HepG2 (cell line): ENCODE measurements at regions not wholly inside any gene's neighbourhood (a gene's known extent, or its start where the extent isn't known, plus 50 kb on each side); places are given as distances from the start of the nearest gene placed in this dataset.

Experiments
- ATAC-seq: fragments of 200-7000 bp; cut with Tn5 transposase; 3 replicates; pipeline ENCODE4 v1.9.1; 2020; ENCODE audit warnings: mild to moderate bottlenecking, moderate library complexity
- BruUV-seq: library from RNA; stranded (reverse); fragments of 400-500 nt; replicated peaks from 2 replicates; lab custom pipeline; 2021; lab: Mats Ljungman, UMichigan
- CTCF ChIA-PET: fragments of 300-600 bp; formaldehyde crosslinking; extraction: SDS; loops from one replicate; lab custom pipeline; 2021; ENCODE audit warnings: low total read pairs, inconsistent platforms, low intra/inter-chr PET ratio; lab: Yijun Ruan, JAX
- POLR2A ChIA-PET: fragments of 350-600 bp; sonication (Branson Sonifier 250); formaldehyde crosslinking; loops from one replicate; lab custom pipeline; 2020; ENCODE audit warnings: antibody characterized with exemption, inconsistent platforms; lab: Yijun Ruan, JAX
- DNase-seq: peaks from one replicate; pipeline ENCODE4 v3.0.0-alpha.2; 2015; ENCODE audit warnings: low spot score
- FAIRE-seq: peaks from 3 replicates; lab custom pipeline; 2011; peaks lifted over from hg19 to GRCh38; lab: Jason Lieb, UNC
- H2AFZ ChIP-seq: one replicate; pipeline ENCODE4 v1.6.1; 2011; ENCODE audit warnings: low read length, inconsistent platforms
- H3K27ac ChIP-seq: fragments of 300-600 bp; 3 replicates; pipeline ENCODE4 v1.8.0; 2011; ENCODE audit warnings: mixed run types, mild to moderate bottlenecking, mixed read lengths, low read length, inconsistent platforms; ENCODE audit not compliant: insufficient read depth; ENCODE audit errors: extremely low read length
- H3K27me3 ChIP-seq, 2 experiments: fragments of 200-600 bp in 1 of 2; 2 replicates in 1 of 2; 3 replicates in 1 of 2; pipeline versions ENCODE4 v1.6.0 to v1.8.0; 2011; ENCODE audit warnings: low read length in 2 of 2, mild to moderate bottlenecking in 2 of 2, moderate library complexity in 2 of 2, inconsistent platforms in 1 of 2; ENCODE audit not compliant: insufficient read depth in 2 of 2, control insufficient read depth in 1 of 2
- H3K36me3 ChIP-seq, 2 experiments: fragments of 200-600 bp in 1 of 2; replicated peaks in 1 of 2; 2 replicates in 1 of 2; 3 replicates in 1 of 2; pipeline versions ENCODE4 v1.5.1 to v1.8.0; 2011; ENCODE audit warnings: low read length in 2 of 2, inconsistent platforms in 1 of 2; ENCODE audit not compliant: insufficient read depth in 2 of 2, control insufficient read depth in 1 of 2
- H3K4me1 ChIP-seq: 2 replicates; pipeline ENCODE4 v1.5.1; 2012; ENCODE audit warnings: low read length, inconsistent platforms; ENCODE audit not compliant: insufficient read depth
- H3K4me2 ChIP-seq: 2 replicates; pipeline ENCODE4 v1.6.0; 2011; ENCODE audit warnings: low read depth, low read length, inconsistent platforms
- H3K4me3 ChIP-seq, 3 experiments: fragments of 200-600 bp in 1 of 3; sonication (generic), shearing (Covaris generic) in 1 of 3; replicated peaks in 1 of 3; 2 replicates each; pipeline ENCODE4 v1.5.1; 2011 to 2016; ENCODE audit warnings: low read length in 3 of 3, inconsistent platforms in 2 of 3, low read depth in 2 of 3, mild to moderate bottlenecking in 2 of 3, control low read depth in 1 of 3, mixed read lengths in 1 of 3; ENCODE audit not compliant: insufficient read depth in 1 of 3
- H3K79me2 ChIP-seq: one replicate; pipeline ENCODE4 v1.6.1; 2011; ENCODE audit warnings: low read length, inconsistent platforms; ENCODE audit not compliant: insufficient read depth
- H3K9ac ChIP-seq: 2 replicates; pipeline ENCODE4 v1.6.0; 2011; ENCODE audit warnings: mild to moderate bottlenecking, low read depth, low read length, inconsistent platforms; ENCODE audit not compliant: insufficient read depth
- H3K9me3 ChIP-seq: 2 replicates; pipeline ENCODE4 v1.5.1; 2012; ENCODE audit warnings: mild to moderate bottlenecking, low read length
- H4K20me1 ChIP-seq: 2 replicates; pipeline ENCODE4 v1.6.0; 2011; ENCODE audit warnings: inconsistent platforms, mild to moderate bottlenecking, low read length, moderate library complexity; ENCODE audit not compliant: insufficient read depth
- MAFK ChIP-seq, 2 experiments: IDR thresholded peaks in 1 of 2; conservative IDR thresholded peaks in 1 of 2; 2 replicates each; pipeline ENCODE4 v1.6.1; 2011; ENCODE audit warnings: improper control_type of control experiment in 2 of 2, low read length in 2 of 2
- ZNF343 ChIP-seq: sonication (generic); formaldehyde crosslinking; IDR thresholded peaks from 2 replicates; pipeline ENCODE4 v1.4.0; 2020; ENCODE audit warnings: mild to moderate bottlenecking, missing genetic modification reagents
- WGBS: methylation state at CpG from one replicate; pipeline ENCODE4 v1.1.6; 2017; ENCODE audit warnings: low lambda C conversion rate; 5-methylcytosine and 5-hydroxymethylcytosine counted together
- in situ Hi-C: cut with HindIII; loops from 2 replicates; pipeline ENCODE4 v1.10.0; 2017; ENCODE audit warnings: low pct_unique_long_range_greater_than_20kb; ENCODE audit not compliant: extremely low pct_ligation_motif_present
- intact Hi-C: fragments of 100-400 bp; cut with micrococcal nuclease; formaldehyde crosslinking; loops from one replicate; pipeline ENCODE4 v1.10.0; 2022; ENCODE audit not compliant: unreplicated experiment
- TF ChIP-seq, protein P1 (sequence below), 2 experiments: sonication (generic) in 1 of 2; formaldehyde crosslinking in 1 of 2; IDR thresholded peaks; 2 replicates each; pipeline versions ENCODE4 v1.6.1 to v1.9.0; 2014 to 2022; ENCODE audit warnings: antibody characterized with exemption in 1 of 2, borderline replicate concordance in 1 of 2, inconsistent platforms in 1 of 2, low read depth in 1 of 2, missing genetic modification reagents in 1 of 2

DNA sequence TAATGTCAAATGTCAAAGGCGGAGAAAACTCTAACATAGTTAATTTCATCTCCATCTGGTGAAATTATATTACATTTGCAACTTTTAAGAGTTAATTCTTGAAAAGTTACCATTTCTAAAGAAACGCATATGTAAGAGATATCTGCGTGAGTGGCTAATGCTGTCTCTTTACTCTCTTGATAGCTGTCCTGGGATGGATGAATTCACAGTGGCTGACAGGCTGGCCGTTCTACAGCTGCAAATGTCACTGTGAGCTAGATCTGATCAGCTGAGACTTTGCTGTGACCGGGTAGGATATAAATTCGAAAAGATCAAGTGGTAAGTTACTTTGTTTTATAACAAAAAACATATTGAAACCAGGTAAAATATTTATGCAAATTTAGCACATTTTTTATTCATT is 557.1 kb upstream of the DDX18 start:
- Histone ChIP-seq H3K9ac (no peak overlapping the region), H2AFZ (no peak overlapping the region), H3K36me3 (no peaks in the 10 kb centered on the region), H3K4me1 (no peaks in the 10 kb centered on the region), H3K4me3 (no peak overlapping the region), H3K27ac (no peak overlapping the region), H4K20me1 (no peaks in the 10 kb centered on the region), H3K27me3 (no peaks in the 10 kb centered on the region), H3K4me2 (no peak overlapping the region), H3K9me3 (peaks cover 13% of the 10 kb centered on the region; the same call in 1 of the 2 replicates), H3K79me2 (no peaks in the 10 kb centered on the region)
- CTCF ChIA-PET: no interaction called here
- DNase-seq (no peak), ATAC-seq (no peak), FAIRE-seq (no peak)
- POLR2A ChIA-PET: no interaction called here
- TF ChIP-seq MAFK (conservative IDR thresholded peaks at IDR 0.05 in 1 of 2, IDR thresholded peaks at IDR 0.05 in 1 of 2; ENCODE audit: low read length in 2 of 2) (peak in 1 of 2 experiments; percentile 6; a peak in 1 of 4 replicates), ZNF343 (CRISPR knock-in tag) (no peak)
- TF ChIP-seq, protein P1, sequence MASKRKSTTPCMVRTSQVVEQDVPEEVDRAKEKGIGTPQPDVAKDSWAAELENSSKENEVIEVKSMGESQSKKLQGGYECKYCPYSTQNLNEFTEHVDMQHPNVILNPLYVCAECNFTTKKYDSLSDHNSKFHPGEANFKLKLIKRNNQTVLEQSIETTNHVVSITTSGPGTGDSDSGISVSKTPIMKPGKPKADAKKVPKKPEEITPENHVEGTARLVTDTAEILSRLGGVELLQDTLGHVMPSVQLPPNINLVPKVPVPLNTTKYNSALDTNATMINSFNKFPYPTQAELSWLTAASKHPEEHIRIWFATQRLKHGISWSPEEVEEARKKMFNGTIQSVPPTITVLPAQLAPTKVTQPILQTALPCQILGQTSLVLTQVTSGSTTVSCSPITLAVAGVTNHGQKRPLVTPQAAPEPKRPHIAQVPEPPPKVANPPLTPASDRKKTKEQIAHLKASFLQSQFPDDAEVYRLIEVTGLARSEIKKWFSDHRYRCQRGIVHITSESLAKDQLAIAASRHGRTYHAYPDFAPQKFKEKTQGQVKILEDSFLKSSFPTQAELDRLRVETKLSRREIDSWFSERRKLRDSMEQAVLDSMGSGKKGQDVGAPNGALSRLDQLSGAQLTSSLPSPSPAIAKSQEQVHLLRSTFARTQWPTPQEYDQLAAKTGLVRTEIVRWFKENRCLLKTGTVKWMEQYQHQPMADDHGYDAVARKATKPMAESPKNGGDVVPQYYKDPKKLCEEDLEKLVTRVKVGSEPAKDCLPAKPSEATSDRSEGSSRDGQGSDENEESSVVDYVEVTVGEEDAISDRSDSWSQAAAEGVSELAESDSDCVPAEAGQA (IDR thresholded peaks at IDR 0.05; ENCODE audit: low read depth): no peak
- TF ChIP-seq, protein P1 (CRISPR knock-in tag; IDR thresholded peaks at IDR 0.05; ENCODE audit: borderline replicate concordance): no peak
- 14% methylated on average over 6 of the region's 6 CpGs for WGBS
- in situ Hi-C loops: no loop called here
- BruUV-seq: no TSS peak
- intact Hi-C loops: no loop called here
